ENCODE measurements at regions not wholly inside any gene's neighbourhood (a gene's known extent, or its start where the extent isn't known, plus 50 kb on each side); places are given as distances from the start of the nearest gene placed in this dataset.

DNA sequence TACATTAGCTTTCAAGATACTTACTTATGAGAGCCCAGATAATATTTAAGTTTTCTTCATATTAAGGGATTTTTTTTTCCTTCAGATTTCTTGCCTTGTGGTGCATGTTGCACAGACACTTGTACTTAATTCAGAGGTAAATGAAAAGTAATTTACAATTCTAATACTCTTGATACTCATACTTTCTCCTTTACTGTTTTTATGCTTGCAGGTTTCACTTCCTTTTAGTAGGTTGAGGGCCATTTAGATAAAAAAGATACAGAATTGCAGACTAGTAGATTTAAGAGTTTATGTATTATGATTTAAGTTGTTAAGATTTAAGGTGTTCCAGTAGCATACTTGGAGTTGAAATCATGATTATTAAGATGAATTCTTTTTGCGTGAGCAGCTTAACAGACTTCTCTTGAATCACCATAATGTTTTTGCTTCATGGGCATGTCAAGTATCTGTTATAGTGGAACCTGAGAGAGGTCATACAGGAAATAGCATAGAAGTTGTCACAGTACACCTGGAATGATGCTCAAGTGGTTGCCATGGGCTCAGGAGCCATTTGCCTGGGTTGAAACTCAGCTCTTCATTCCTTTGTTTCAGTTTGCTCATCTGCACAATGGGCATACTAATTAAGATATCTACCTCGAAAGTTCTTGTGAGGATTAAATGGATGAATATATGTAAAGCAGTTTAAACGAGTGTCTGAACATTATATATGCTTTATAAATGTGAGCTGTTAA, 174.8 kb upstream of the PRPS1L1 start:
- Histone ChIP-seq H3K9me2 (ENCODE audit: insufficient read depth) (no peaks in the 10 kb centered on the region), H3K79me2 (ENCODE audit: insufficient read depth) (no peaks in the 10 kb centered on the region), H3F3A (ENCODE audit: insufficient read depth) (no peaks in the 10 kb centered on the region), H3K9ac (no peak overlapping the region), H3K4me1 (ENCODE audit: insufficient read depth) (no peaks in the 10 kb centered on the region), H3K4me3 (no peak overlapping the region), H2AFZ (no peak overlapping the region), H3K9me3 (ENCODE audit: low read depth) (no peaks in the 10 kb centered on the region), H4K20me1 (ENCODE audit: insufficient read depth) (no peaks in the 10 kb centered on the region), H3K27me3 (replicated peaks; ENCODE audit: insufficient read depth) (no peaks in the 10 kb centered on the region), H3K27ac (no peak overlapping the region), H3K4me2 (ENCODE audit: unreplicated experiment) (no peak overlapping the region), H3K36me3 (ENCODE audit: low read depth) (no peaks in the 10 kb centered on the region)
- in situ Hi-C loops (cut with MboI): no loop called here
- no peak for DNase-seq
- WGBS, 2 experiments (ENCODE audit: low coverage in 1 of 2, low lambda C conversion rate in 2 of 2, missing lambda C conversion rate in 2 of 2): 90 to 93% methylated on average over 3 of the region's 3 CpGs
- TF ChIP-seq EZH2phosphoT487 (IDR thresholded peaks at IDR 0.05; ENCODE audit: insufficient read depth, low read depth): no peak
- TF ChIP-seq EZH2 (IDR thresholded peaks at IDR 0.05; ENCODE audit: insufficient read depth, poor library complexity, severe bottlenecking): no peak

DNA sequence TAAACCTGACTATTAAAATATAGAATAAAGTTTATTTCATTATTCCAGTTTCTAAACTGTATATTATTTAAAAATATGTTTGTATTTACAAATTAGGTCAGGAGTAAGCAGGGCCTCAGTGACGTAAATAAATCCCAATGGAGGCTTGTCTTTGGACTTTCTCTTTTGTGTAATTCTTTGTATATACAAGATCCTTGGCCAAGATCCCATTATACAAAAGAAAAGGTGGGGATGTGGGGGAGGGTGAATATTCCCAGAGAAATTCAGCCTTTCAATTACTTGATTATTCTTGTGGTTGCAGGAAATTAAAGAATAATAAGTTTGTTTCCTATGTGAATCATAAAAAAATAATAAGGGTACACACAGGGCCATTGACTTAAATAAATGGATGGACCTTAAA, 178.7 kb upstream of the PRPS1L1 start:
- Histone ChIP-seq H3K27ac (no peak overlapping the region), H3K27me3 (replicated peaks; ENCODE audit: insufficient read depth) (no peaks in the 10 kb centered on the region), H3K79me2 (ENCODE audit: insufficient read depth) (no peaks in the 10 kb centered on the region), H3K9ac (no peak overlapping the region), H3K36me3 (ENCODE audit: low read depth) (no peaks in the 10 kb centered on the region), H3K4me3 (no peak overlapping the region), H3K9me2 (ENCODE audit: insufficient read depth) (no peaks in the 10 kb centered on the region), H2AFZ (no peak overlapping the region), H4K20me1 (ENCODE audit: insufficient read depth) (no peaks in the 10 kb centered on the region), H3F3A (ENCODE audit: insufficient read depth) (no peaks in the 10 kb centered on the region), H3K9me3 (ENCODE audit: low read depth) (no peaks in the 10 kb centered on the region), H3K4me2 (ENCODE audit: unreplicated experiment) (no peak overlapping the region), H3K4me1 (ENCODE audit: insufficient read depth) (no peaks in the 10 kb centered on the region)
- in situ Hi-C loops (cut with MboI): no loop called here
- TF ChIP-seq EZH2 (IDR thresholded peaks at IDR 0.05; ENCODE audit: insufficient read depth, poor library complexity, severe bottlenecking) (no peak), EZH2phosphoT487 (IDR thresholded peaks at IDR 0.05; ENCODE audit: insufficient read depth, low read depth) (no peak)
- WGBS, 2 experiments (ENCODE audit: low coverage in 1 of 2, low lambda C conversion rate in 2 of 2, missing lambda C conversion rate in 2 of 2): 71 to 77% methylated on average over 1 of the region's 1 CpG
- no peak for DNase-seq

DNA sequence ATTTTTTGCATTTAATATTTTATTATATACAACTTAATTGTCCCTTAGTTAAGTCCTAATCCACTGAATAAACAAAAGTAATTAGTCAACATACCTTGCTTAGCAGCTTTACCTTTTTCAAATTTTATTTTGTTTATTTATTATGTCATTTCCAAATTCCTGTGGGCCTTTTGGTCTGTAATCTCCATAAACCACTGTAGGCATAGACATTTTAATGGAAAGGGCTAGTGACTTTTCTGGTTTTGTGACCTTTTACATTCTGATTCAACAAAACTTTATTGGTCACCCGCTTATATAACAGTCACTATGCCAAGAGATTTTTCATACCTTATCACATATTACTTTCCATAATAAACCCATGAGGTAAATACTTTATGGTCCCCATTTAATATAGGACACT, 181.3 kb upstream of the PRPS1L1 start:
- no peak for TF ChIP-seq EZH2 (IDR thresholded peaks at IDR 0.05; ENCODE audit: insufficient read depth, poor library complexity, severe bottlenecking)
- TF ChIP-seq EZH2phosphoT487 (IDR thresholded peaks at IDR 0.05; ENCODE audit: insufficient read depth, low read depth): no peak
- 91 to 100% methylated on average over 1 of the region's 1 CpG for WGBS, 2 experiments (ENCODE audit: low coverage in 1 of 2, low lambda C conversion rate in 2 of 2, missing lambda C conversion rate in 2 of 2)
- in situ Hi-C loops (cut with MboI): no loop called here

DNA sequence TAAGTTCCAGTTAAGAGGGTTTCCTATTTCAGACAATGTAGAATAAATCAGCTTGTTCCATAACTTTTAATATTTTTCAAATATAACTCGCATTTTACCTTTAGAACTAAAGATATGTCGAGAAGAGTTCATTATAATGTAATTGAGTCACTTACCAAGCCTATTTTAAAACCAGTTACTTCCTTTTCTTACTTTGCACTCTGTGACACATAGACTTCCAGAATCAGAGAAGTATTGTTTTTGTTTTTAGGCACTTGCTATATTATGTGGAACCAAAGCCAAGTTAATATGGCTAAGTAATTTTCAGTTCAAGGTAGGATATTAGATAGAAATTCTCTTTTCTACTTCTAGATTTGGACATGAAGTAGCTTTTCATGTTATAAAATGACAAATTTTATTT, 182.7 kb upstream of the PRPS1L1 start:
- no peak overlapping the region for H3K27ac ChIP-seq
- no peaks in the 10 kb centered on the region for H3K9me2 ChIP-seq (ENCODE audit: insufficient read depth)
- H3K79me2 ChIP-seq (ENCODE audit: insufficient read depth): no peaks in the 10 kb centered on the region
- in situ Hi-C loops (cut with MboI): no loop called here
- DNase-seq: no peak
- no peak overlapping the region for H3K4me2 ChIP-seq (ENCODE audit: unreplicated experiment)
- no peaks in the 10 kb centered on the region for H3K9me3 ChIP-seq (ENCODE audit: low read depth)
- H3K27me3 ChIP-seq (replicated peaks; ENCODE audit: insufficient read depth): no peaks in the 10 kb centered on the region
- H3K36me3 ChIP-seq (ENCODE audit: low read depth): no peaks in the 10 kb centered on the region
- no peaks in the 10 kb centered on the region for H4K20me1 ChIP-seq (ENCODE audit: insufficient read depth)
- H3K9ac ChIP-seq: no peak overlapping the region
- H3F3A ChIP-seq (ENCODE audit: insufficient read depth): no peaks in the 10 kb centered on the region
- no peak overlapping the region for H2AFZ ChIP-seq
- no peak overlapping the region for H3K4me3 ChIP-seq
- 87 to 91% methylated on average over 2 of the region's 2 CpGs for WGBS, 2 experiments (ENCODE audit: low coverage in 1 of 2, low lambda C conversion rate in 2 of 2, missing lambda C conversion rate in 2 of 2)
- TF ChIP-seq EZH2 (IDR thresholded peaks at IDR 0.05; ENCODE audit: insufficient read depth, poor library complexity, severe bottlenecking): no peak
- TF ChIP-seq EZH2phosphoT487 (IDR thresholded peaks at IDR 0.05; ENCODE audit: insufficient read depth, low read depth): no peak
- peaks cover 13% of the 10 kb centered on the region; the same call in 1 of the 2 replicates for H3K4me1 ChIP-seq (ENCODE audit: insufficient read depth)

More for the DNA sequence above, 181.3 kb upstream of the PRPS1L1 start:
- Histone ChIP-seq H2AFZ (no peak overlapping the region), H4K20me1 (ENCODE audit: insufficient read depth) (no peaks in the 10 kb centered on the region), H3K9ac (no peak overlapping the region), H3K27ac (no peak overlapping the region), H3K79me2 (ENCODE audit: insufficient read depth) (no peaks in the 10 kb centered on the region), H3K27me3 (replicated peaks; ENCODE audit: insufficient read depth) (no peaks in the 10 kb centered on the region), H3K9me2 (ENCODE audit: insufficient read depth) (no peaks in the 10 kb centered on the region), H3K4me2 (ENCODE audit: unreplicated experiment) (no peak overlapping the region), H3K9me3 (ENCODE audit: low read depth) (no peaks in the 10 kb centered on the region), H3K36me3 (ENCODE audit: low read depth) (no peaks in the 10 kb centered on the region), H3F3A (ENCODE audit: insufficient read depth) (no peaks in the 10 kb centered on the region), H3K4me1 (ENCODE audit: insufficient read depth) (peaks cover 13% of the 10 kb centered on the region; the same call in 1 of the 2 replicates), H3K4me3 (no peak overlapping the region)
- no peak for DNase-seq
